ENCODE measurements at regions not wholly inside any gene's neighbourhood (a gene's known extent, or its start where the extent isn't known, plus 50 kb on each side); places are given as distances from the start of the nearest gene placed in this dataset.

DNA sequence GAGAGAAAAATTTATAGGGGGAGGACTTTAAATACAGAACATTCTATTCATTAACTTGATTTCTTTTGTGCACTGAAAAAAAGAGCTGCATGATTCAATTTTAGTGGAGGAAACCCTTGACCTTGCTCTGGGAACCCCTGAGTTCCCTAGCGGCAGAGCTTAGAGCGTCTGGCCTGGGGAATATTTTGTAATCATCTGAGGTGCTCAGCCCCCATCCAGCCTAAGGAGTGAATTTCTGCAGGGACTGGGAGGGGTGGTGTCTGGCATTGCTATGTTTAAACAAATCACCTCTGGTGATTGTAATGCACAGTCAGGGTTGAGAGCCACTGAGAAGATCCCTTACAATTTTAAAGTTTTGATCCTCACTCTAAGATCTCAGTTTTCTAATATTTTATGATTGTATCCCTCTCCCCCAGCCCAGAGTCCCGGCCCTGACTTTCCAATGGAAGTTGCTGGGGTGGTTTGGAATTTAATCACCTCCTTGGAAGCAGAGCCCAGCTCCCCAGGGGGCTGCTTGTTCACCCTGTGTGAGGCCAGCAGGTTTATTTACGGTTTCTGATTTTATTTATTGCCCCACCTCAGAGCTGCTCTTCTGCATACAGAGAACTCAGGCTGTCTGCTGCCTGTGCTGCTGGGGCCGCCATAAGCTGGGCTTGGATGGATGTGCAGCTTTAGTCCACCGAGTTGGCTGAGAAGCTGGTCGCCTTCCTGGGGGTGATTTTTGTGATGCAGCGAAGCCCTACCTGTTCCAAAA, 263.1 kb downstream of the LRFN2 start:
- Mint-ChIP-seq H3K27me3 (ENCODE audit: low read depth, unreplicated experiment) (peaks cover 62% of the 10 kb centered on the region), H3K27ac (ENCODE audit: unreplicated experiment) (no peak overlapping the region), H3K36me3 (ENCODE audit: low read depth, unreplicated experiment) (peaks cover 1% of the 10 kb centered on the region), H3K4me3 (ENCODE audit: unreplicated experiment) (no peak overlapping the region), H3K4me1 (ENCODE audit: low read depth, unreplicated experiment) (no peaks in the 10 kb centered on the region), H3K9me3 (ENCODE audit: unreplicated experiment) (peaks cover 5% of the 10 kb centered on the region)
- Histone ChIP-seq H3K4me1 (ENCODE audit: insufficient read depth, low read length) (no peaks in the 10 kb centered on the region), H2AFZ (ENCODE audit: low read depth, low read length) (no peak overlapping the region), H4K20me1 (ENCODE audit: insufficient read depth, low read length) (no peaks in the 10 kb centered on the region), H3K36me3 (ENCODE audit: insufficient read depth, low read length) (no peaks in the 10 kb centered on the region), H3K79me2 (ENCODE audit: insufficient read depth, low read length) (no peaks in the 10 kb centered on the region), H3K27me3 (ENCODE audit: insufficient read depth, low read length) (peaks cover 4% of the 10 kb centered on the region), H3K9me3 (ENCODE audit: insufficient read depth, low read depth, low read length) (no peaks in the 10 kb centered on the region), H3K9ac (ENCODE audit: low read length) (no peak overlapping the region), H3K4me2 (ENCODE audit: low read length) (no peak overlapping the region), H3K4me3 (ENCODE audit: insufficient read depth, low read depth, low read length) (no peak overlapping the region), H3K27ac (ENCODE audit: low read depth, low read length) (no peak overlapping the region)
- DNase-seq (ENCODE audit: low read depth) (no peak), FAIRE-seq (no peak)
- TF ChIP-seq EZH2 (IDR thresholded peaks at IDR 0.05; ENCODE audit: insufficient read depth, low read length): no peak
- TF ChIP-seq, protein P1, sequence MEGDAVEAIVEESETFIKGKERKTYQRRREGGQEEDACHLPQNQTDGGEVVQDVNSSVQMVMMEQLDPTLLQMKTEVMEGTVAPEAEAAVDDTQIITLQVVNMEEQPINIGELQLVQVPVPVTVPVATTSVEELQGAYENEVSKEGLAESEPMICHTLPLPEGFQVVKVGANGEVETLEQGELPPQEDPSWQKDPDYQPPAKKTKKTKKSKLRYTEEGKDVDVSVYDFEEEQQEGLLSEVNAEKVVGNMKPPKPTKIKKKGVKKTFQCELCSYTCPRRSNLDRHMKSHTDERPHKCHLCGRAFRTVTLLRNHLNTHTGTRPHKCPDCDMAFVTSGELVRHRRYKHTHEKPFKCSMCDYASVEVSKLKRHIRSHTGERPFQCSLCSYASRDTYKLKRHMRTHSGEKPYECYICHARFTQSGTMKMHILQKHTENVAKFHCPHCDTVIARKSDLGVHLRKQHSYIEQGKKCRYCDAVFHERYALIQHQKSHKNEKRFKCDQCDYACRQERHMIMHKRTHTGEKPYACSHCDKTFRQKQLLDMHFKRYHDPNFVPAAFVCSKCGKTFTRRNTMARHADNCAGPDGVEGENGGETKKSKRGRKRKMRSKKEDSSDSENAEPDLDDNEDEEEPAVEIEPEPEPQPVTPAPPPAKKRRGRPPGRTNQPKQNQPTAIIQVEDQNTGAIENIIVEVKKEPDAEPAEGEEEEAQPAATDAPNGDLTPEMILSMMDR (IDR thresholded peaks at IDR 0.05; ENCODE audit: insufficient read depth, low read depth, low read length): no peak

DNA sequence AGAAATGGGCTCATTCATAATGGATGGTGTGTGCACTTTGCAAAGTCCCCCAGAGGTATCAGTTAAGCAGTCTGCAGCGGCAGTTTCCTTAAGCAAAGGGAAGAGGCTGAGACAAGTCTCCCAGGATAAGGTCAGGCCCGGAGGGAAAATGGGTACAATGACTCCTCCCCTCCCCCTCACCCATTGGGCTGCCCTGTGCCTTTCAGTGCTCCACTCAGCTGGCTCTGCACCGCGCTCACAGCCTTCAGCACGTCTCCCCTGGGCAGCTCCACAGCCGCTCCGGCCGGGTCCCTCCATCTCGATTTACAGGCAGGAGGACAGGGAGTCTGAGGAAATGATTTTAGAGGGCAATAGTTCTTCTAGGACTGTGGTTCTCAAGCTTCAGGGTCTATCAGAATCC, 264.8 kb downstream of the LRFN2 start:
- no peak overlapping the region for H3K27ac Mint-ChIP-seq (ENCODE audit: unreplicated experiment)
- H3K79me2 ChIP-seq (ENCODE audit: insufficient read depth, low read length): no peaks in the 10 kb centered on the region
- no peaks in the 10 kb centered on the region for H3K4me1 Mint-ChIP-seq (ENCODE audit: low read depth, unreplicated experiment)
- no peak overlapping the region for H3K4me2 ChIP-seq (ENCODE audit: low read length)
- no peaks in the 10 kb centered on the region for H3K9me3 ChIP-seq (ENCODE audit: insufficient read depth, low read depth, low read length)
- no peak overlapping the region for H3K4me3 ChIP-seq (ENCODE audit: insufficient read depth, low read depth, low read length)
- H3K36me3 ChIP-seq (ENCODE audit: insufficient read depth, low read length): no peaks in the 10 kb centered on the region
- TF ChIP-seq, protein P1 (IDR thresholded peaks at IDR 0.05; ENCODE audit: insufficient read depth, low read depth, low read length): no peak
- TF ChIP-seq EZH2 (IDR thresholded peaks at IDR 0.05; ENCODE audit: insufficient read depth, low read length): no peak
- DNase-seq (ENCODE audit: low read depth) (no peak), FAIRE-seq (no peak)
- H3K9me3 Mint-ChIP-seq (ENCODE audit: unreplicated experiment): peaks cover 6% of the 10 kb centered on the region
- H4K20me1 ChIP-seq (ENCODE audit: insufficient read depth, low read length): no peaks in the 10 kb centered on the region
- H2AFZ ChIP-seq (ENCODE audit: low read depth, low read length): no peak overlapping the region
- H3K27ac ChIP-seq (ENCODE audit: low read depth, low read length): no peak overlapping the region
- H3K9ac ChIP-seq (ENCODE audit: low read length): no peak overlapping the region
- peaks cover 53% of the 10 kb centered on the region for H3K27me3 Mint-ChIP-seq (ENCODE audit: low read depth, unreplicated experiment)
- no peaks in the 10 kb centered on the region for H3K4me1 ChIP-seq (ENCODE audit: insufficient read depth, low read length)
- H3K4me3 Mint-ChIP-seq (ENCODE audit: unreplicated experiment): no peak overlapping the region
- H3K36me3 Mint-ChIP-seq (ENCODE audit: low read depth, unreplicated experiment): peaks cover 1% of the 10 kb centered on the region
- H3K27me3 ChIP-seq (ENCODE audit: insufficient read depth, low read length): peaks cover 3% of the 10 kb centered on the region

DNA sequence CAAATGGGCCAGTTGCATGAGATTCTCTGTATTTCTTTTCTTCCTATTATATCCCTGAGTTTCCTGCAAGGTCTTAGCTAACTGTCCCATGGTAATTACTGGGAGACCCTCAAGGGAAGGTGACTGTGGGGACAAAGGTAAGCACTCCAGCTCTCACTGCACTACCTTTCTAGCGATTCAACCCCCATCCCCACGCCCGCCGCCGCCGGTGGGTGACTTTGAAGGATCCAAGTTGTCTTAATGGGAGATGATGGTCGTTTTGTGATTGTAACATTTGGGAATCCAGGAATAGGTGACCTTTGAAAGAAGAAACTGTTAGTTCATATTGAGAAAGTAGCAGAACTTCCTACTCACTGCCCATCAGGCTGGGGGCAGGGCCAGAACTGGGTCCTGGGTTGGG, 265.5 kb downstream of the LRFN2 start:
- peaks cover 3% of the 10 kb centered on the region for H3K27me3 ChIP-seq (ENCODE audit: insufficient read depth, low read length)
- H3K27me3 Mint-ChIP-seq (ENCODE audit: low read depth, unreplicated experiment): peaks cover 48% of the 10 kb centered on the region
- H3K4me3 ChIP-seq (ENCODE audit: insufficient read depth, low read depth, low read length): no peak overlapping the region
- H3K9me3 Mint-ChIP-seq (ENCODE audit: unreplicated experiment): peaks cover 6% of the 10 kb centered on the region
- peaks cover 1% of the 10 kb centered on the region for H3K36me3 Mint-ChIP-seq (ENCODE audit: low read depth, unreplicated experiment)
- no peaks in the 10 kb centered on the region for H3K4me1 Mint-ChIP-seq (ENCODE audit: low read depth, unreplicated experiment)
- TF ChIP-seq, protein P1 (IDR thresholded peaks at IDR 0.05; ENCODE audit: insufficient read depth, low read depth, low read length): no peak
- no peak for TF ChIP-seq EZH2 (IDR thresholded peaks at IDR 0.05; ENCODE audit: insufficient read depth, low read length)
- H3K79me2 ChIP-seq (ENCODE audit: insufficient read depth, low read length): no peaks in the 10 kb centered on the region
- H3K9me3 ChIP-seq (ENCODE audit: insufficient read depth, low read depth, low read length): no peaks in the 10 kb centered on the region
- DNase-seq (ENCODE audit: low read depth): no peak
- H3K4me3 Mint-ChIP-seq (ENCODE audit: unreplicated experiment): no peak overlapping the region
- no peaks in the 10 kb centered on the region for H4K20me1 ChIP-seq (ENCODE audit: insufficient read depth, low read length)
- no peak overlapping the region for H3K9ac ChIP-seq (ENCODE audit: low read length)
- no peak overlapping the region for H3K27ac ChIP-seq (ENCODE audit: low read depth, low read length)
- H3K4me1 ChIP-seq (ENCODE audit: insufficient read depth, low read length): no peaks in the 10 kb centered on the region
- FAIRE-seq: no peak
- H2AFZ ChIP-seq (ENCODE audit: low read depth, low read length): no peak overlapping the region
- no peak overlapping the region for H3K27ac Mint-ChIP-seq (ENCODE audit: unreplicated experiment)
- no peak overlapping the region for H3K4me2 ChIP-seq (ENCODE audit: low read length)
- no peaks in the 10 kb centered on the region for H3K36me3 ChIP-seq (ENCODE audit: insufficient read depth, low read length)

Data from astrocyte (in vitro differentiated cells and primary cell).